B cell (primary cell): ENCODE measurements at regions not wholly inside any gene's neighbourhood (a gene's known extent, or its start where the extent isn't known, plus 50 kb on each side); places are given as distances from the start of the nearest gene placed in this dataset.

Source experiments
- ATAC-seq: fragments of 200-7000 bp; cut with Tn5 transposase; one replicate; pipeline ENCODE4 v1.10.0; 2021; ENCODE audit warnings: low read depth, mild to moderate bottlenecking, moderate number of reproducible peaks, moderate library complexity
- CTCF ChIA-PET: fragments of 350-600 bp; sonication (Branson Sonifier 250); formaldehyde crosslinking; loops from one replicate; lab custom pipeline; 2021; ENCODE audit warnings: antibody characterized with exemption, inconsistent platforms; lab: Charles Lee
- POLR2A ChIA-PET: fragments of 350-600 bp; sonication (Branson Sonifier 250); formaldehyde crosslinking; loops from one replicate; lab custom pipeline; 2021; ENCODE audit warnings: antibody characterized with exemption; lab: Charles Lee
- DNase-seq: peaks from one replicate; pipeline ENCODE4 v3.0.0; 2013
- H2AFZ ChIP-seq: 2 replicates; pipeline ENCODE4 v1.6.1; 2012; ENCODE audit warnings: mild to moderate bottlenecking, low read depth, low read length; ENCODE audit not compliant: insufficient read depth, poor library complexity, severe bottlenecking
- H3K27ac ChIP-seq, 2 donors: 1 replicate in 1 of 2; 2 replicates in 1 of 2; pipeline ENCODE4 v1.5.1; 2012 to 2013; ENCODE audit warnings: low read length in 2 of 2, mild to moderate bottlenecking in 2 of 2, moderate library complexity in 1 of 2
- H3K27me3 ChIP-seq, 4 experiments: fragments of 200-600 bp in 1 of 4; sonication (generic) in 1 of 4; replicated peaks in 1 of 4; 1 replicate in 2 of 4; 2 replicates in 2 of 4; pipeline versions ENCODE4 v1.6.1 to v1.7.0; 2013 to 2016; ENCODE audit warnings: low read length in 3 of 4, mild to moderate bottlenecking in 2 of 4, mixed read lengths in 1 of 4, moderate library complexity in 1 of 4; ENCODE audit not compliant: insufficient read depth in 4 of 4, control insufficient read depth in 3 of 4; ENCODE audit errors: control extremely low read depth in 1 of 4
- H3K36me3 ChIP-seq, 2 experiments: replicated peaks in 1 of 2; 1 replicate in 1 of 2; 2 replicates in 1 of 2; pipeline versions ENCODE4 v1.6.1 to v1.7.1; 2013; ENCODE audit warnings: low read length in 1 of 2; ENCODE audit not compliant: insufficient read depth in 2 of 2, control insufficient read depth in 1 of 2; ENCODE audit errors: control extremely low read depth in 1 of 2, extremely low read depth in 1 of 2
- H3K4me1 ChIP-seq, 2 donors: fragments of 200-600 bp in 1 of 2; sonication (generic) in 1 of 2; 1 replicate in 1 of 2; 2 replicates in 1 of 2; pipeline versions ENCODE4 v1.5.1 to v1.6.1; 2013 to 2017; ENCODE audit warnings: low read length in 2 of 2; ENCODE audit not compliant: control insufficient read depth in 2 of 2, insufficient read depth in 2 of 2
- H3K4me2 ChIP-seq: replicated peaks from 2 replicates; pipeline ENCODE3; 2012; ENCODE audit warnings: mild to moderate bottlenecking, low read depth, low read length; ENCODE audit not compliant: poor library complexity, severe bottlenecking
- H3K4me3 ChIP-seq, 5 experiments: fragments of 200-600 bp in 1 of 5; sonication (generic) in 1 of 5; 1 replicate in 3 of 5; 2 replicates in 2 of 5; pipeline versions ENCODE4 v1.5.1 to v1.7.0; 2011 to 2016; ENCODE audit warnings: low read length in 4 of 5, mild to moderate bottlenecking in 4 of 5, low read depth in 2 of 5, control low read depth in 1 of 5, moderate library complexity in 1 of 5; ENCODE audit not compliant: insufficient read depth in 1 of 5; ENCODE audit errors: control extremely low read depth in 1 of 5, extremely low read depth in 1 of 5
- H3K79me2 ChIP-seq: fragments of 200-600 bp; sonication (generic); one replicate; pipeline ENCODE4 v1.6.0; 2016; ENCODE audit warnings: low read length; ENCODE audit not compliant: control insufficient read depth, insufficient read depth
- H3K9ac ChIP-seq: fragments of 200-600 bp; sonication (generic); 2 replicates; pipeline ENCODE4 v1.6.1; 2017; ENCODE audit warnings: mild to moderate bottlenecking, low read length, moderate library complexity
- H3K9me3 ChIP-seq, 3 donors: one replicate each; pipeline versions ENCODE4 v1.6.1 to v1.7.1; 2013; ENCODE audit warnings: low read length in 2 of 3; ENCODE audit not compliant: control insufficient read depth in 2 of 3, insufficient read depth in 1 of 3; ENCODE audit errors: control extremely low read depth in 1 of 3
- H4K20me1 ChIP-seq: 2 replicates; pipeline ENCODE4 v1.6.0; 2012; ENCODE audit warnings: mild to moderate bottlenecking, low read length; ENCODE audit not compliant: insufficient read depth, control insufficient read depth, poor library complexity, severe bottlenecking
- H3K27ac Mint-ChIP-seq: one replicate; pipeline ENCODE4 v1.8.0; 2021; ENCODE audit warnings: mixed read lengths
- H3K27me3 Mint-ChIP-seq: one replicate; pipeline ENCODE4 v1.8.0; 2021; ENCODE audit warnings: mixed read lengths
- H3K4me1 Mint-ChIP-seq: one replicate; pipeline ENCODE4 v1.8.0; 2021; ENCODE audit warnings: mixed read lengths
- H3K4me3 Mint-ChIP-seq: one replicate; pipeline ENCODE4 v1.8.0; 2021; ENCODE audit warnings: mixed read lengths
- H3K9me3 Mint-ChIP-seq: one replicate; pipeline ENCODE4 v1.8.0; 2022; ENCODE audit warnings: mixed read lengths; ENCODE audit not compliant: insufficient read depth
- CTCF ChIP-seq: fragments of 200-600 bp; IDR thresholded peaks from one replicate; pipeline ENCODE4 v1.8.0; 2022; ENCODE audit warnings: antibody characterized with exemption, mild to moderate bottlenecking
- EZH2 ChIP-seq: IDR thresholded peaks from 2 replicates; pipeline ENCODE4 v1.6.1; 2012; ENCODE audit warnings: borderline replicate concordance, low read depth, mild to moderate bottlenecking, moderate library complexity, low read length; ENCODE audit not compliant: insufficient read depth, poor library complexity, severe bottlenecking
- WGBS: methylation state at CpG from one replicate; pipeline ENCODE4 v1.1.5; 2013; ENCODE audit warnings: missing lambda C conversion rate; ENCODE audit not compliant: insufficient coverage; 5-methylcytosine and 5-hydroxymethylcytosine counted together
- intact Hi-C: fragments of 100-400 bp; cut with micrococcal nuclease; formaldehyde crosslinking; loops from one replicate; pipeline ENCODE4 v1.10.0; 2022

GRCh38 chr10:128316925-128317324 lies 190.7 kb upstream of the MKI67 start:
- no peak for ATAC-seq
- H2AFZ ChIP-seq: no peak overlapping the region
- H3K9me3 ChIP-seq: no peaks in the 10 kb centered on the region
- POLR2A ChIA-PET: no interaction called here
- no peak overlapping the region for H3K9ac ChIP-seq
- H3K36me3 ChIP-seq: no peaks in the 10 kb centered on the region
- no peak overlapping the region for H3K4me3 ChIP-seq
- Mint-ChIP-seq H3K9me3 (no peaks in the 10 kb centered on the region), H3K27ac (no peak overlapping the region), H3K27me3 (no peaks in the 10 kb centered on the region), H3K4me1 (no peaks in the 10 kb centered on the region), H3K4me3 (no peak overlapping the region)
- no peak overlapping the region for H3K4me2 ChIP-seq
- no peaks in the 10 kb centered on the region for H3K4me1 ChIP-seq
- no peak overlapping the region for H3K27ac ChIP-seq
- 83% methylated on average over 5 of the region's 7 CpGs for WGBS
- no peaks in the 10 kb centered on the region for H4K20me1 ChIP-seq
- no peaks in the 10 kb centered on the region for H3K27me3 ChIP-seq
- DNase-seq: no peak
- TF ChIP-seq EZH2: no peak
- no peak for TF ChIP-seq CTCF
- intact Hi-C loops: no loop called here
- CTCF ChIA-PET: no interaction called here
- H3K79me2 ChIP-seq: no peaks in the 10 kb centered on the region

DNA sequence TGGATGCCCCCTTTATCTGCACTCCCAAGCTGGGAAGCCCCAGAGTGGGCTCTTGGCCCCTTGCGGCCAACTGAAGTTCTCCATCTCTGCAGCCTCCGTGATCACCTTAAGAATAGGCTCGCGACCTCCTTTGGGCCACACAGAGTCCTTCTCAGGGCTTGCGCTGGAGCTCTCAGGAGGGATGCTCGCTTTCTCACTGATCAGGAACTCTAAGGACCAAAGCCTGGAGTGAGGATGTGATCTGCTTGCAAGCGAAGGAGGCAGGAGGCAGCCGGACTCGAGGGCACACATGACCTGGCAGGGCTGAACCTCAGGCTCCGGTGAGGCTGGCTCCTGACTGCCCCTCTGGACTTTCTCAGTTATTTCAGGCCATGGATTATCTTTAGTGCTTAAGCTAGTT lies 192.1 kb upstream of the MKI67 start:
- H3K9me3 ChIP-seq: no peaks in the 10 kb centered on the region
- no peaks in the 10 kb centered on the region for H3K79me2 ChIP-seq
- H3K4me1 ChIP-seq: no peaks in the 10 kb centered on the region
- Mint-ChIP-seq H3K9me3 (no peaks in the 10 kb centered on the region), H3K4me3 (no peak overlapping the region), H3K27ac (no peak overlapping the region), H3K27me3 (no peaks in the 10 kb centered on the region), H3K4me1 (no peaks in the 10 kb centered on the region)
- DNase-seq (no peak), ATAC-seq (no peak)
- H3K27me3 ChIP-seq: no peaks in the 10 kb centered on the region
- ChIA-PET CTCF (no interaction called here), POLR2A (no interaction called here)
- no peak overlapping the region for H3K27ac ChIP-seq
- no peak overlapping the region for H3K9ac ChIP-seq
- no peak overlapping the region for H3K4me3 ChIP-seq
- H4K20me1 ChIP-seq: no peaks in the 10 kb centered on the region
- intact Hi-C loops: no loop called here
- H2AFZ ChIP-seq: no peak overlapping the region
- WGBS: 78% methylated on average over 9 of the region's 10 CpGs
- TF ChIP-seq EZH2 (no peak), CTCF (no peak)
- no peak overlapping the region for H3K4me2 ChIP-seq
- H3K36me3 ChIP-seq: no peaks in the 10 kb centered on the region
